ENCODE measurements at regions not wholly inside any gene's neighbourhood (a gene's known extent, or its start where the extent isn't known, plus 50 kb on each side); places are given as distances from the start of the nearest gene placed in this dataset.

GRCh38 chr4:14896656-14897175 lies 105.6 kb upstream of the CPEB2 start:
- no peaks in the 10 kb centered on the region for H3K9me3 Mint-ChIP-seq
- DNase-seq (ENCODE audit: low read depth, low spot score), result no peak
- TF ChIP-seq CTCF (conservative IDR thresholded peaks at IDR 0.05), result no peak
- H3K27ac Mint-ChIP-seq (ENCODE audit: unreplicated experiment), result no peak overlapping the region
- H3K4me3 Mint-ChIP-seq, result no peak overlapping the region
- H3K4me1 Mint-ChIP-seq, result no peaks in the 10 kb centered on the region
- H3K36me3 Mint-ChIP-seq (ENCODE audit: low read depth), result no peaks in the 10 kb centered on the region
- H3K27me3 Mint-ChIP-seq (ENCODE audit: low read depth), result peaks cover 7% of the 10 kb centered on the region

- TF ChIP-seq CTCF (conservative IDR thresholded peaks at IDR 0.05), result no peak
- no peaks in the 10 kb centered on the region for H3K36me3 Mint-ChIP-seq (ENCODE audit: low read depth)
- H3K4me1 Mint-ChIP-seq, result no peaks in the 10 kb centered on the region
- H3K27me3 Mint-ChIP-seq (ENCODE audit: low read depth), result peaks cover 7% of the 10 kb centered on the region
- H3K4me3 Mint-ChIP-seq, result no peak overlapping the region
- no peaks in the 10 kb centered on the region for H3K9me3 Mint-ChIP-seq
- no peak overlapping the region for H3K27ac Mint-ChIP-seq (ENCODE audit: unreplicated experiment)
- no peak for DNase-seq (ENCODE audit: low read depth, low spot score)
Measured at GRCh38 chr4:14897217-14897616, 105.1 kb upstream of the CPEB2 start.

GRCh38 chr4:14898989-14899388 lies 103.3 kb upstream of the CPEB2 start:
- Mint-ChIP-seq H3K27me3 (ENCODE audit: low read depth) (peaks cover 7% of the 10 kb centered on the region), H3K36me3 (ENCODE audit: low read depth) (no peaks in the 10 kb centered on the region), H3K27ac (ENCODE audit: unreplicated experiment) (no peak overlapping the region), H3K4me1 (peaks cover 5% of the 10 kb centered on the region), H3K9me3 (no peaks in the 10 kb centered on the region), H3K4me3 (no peak overlapping the region)
- no peak for TF ChIP-seq CTCF (conservative IDR thresholded peaks at IDR 0.05)
- no peak for DNase-seq (ENCODE audit: low read depth, low spot score)

- H3K36me3 Mint-ChIP-seq (ENCODE audit: low read depth), result no peaks in the 10 kb centered on the region
- DNase-seq (ENCODE audit: low read depth, low spot score), result no peak
- no peak overlapping the region for H3K4me3 Mint-ChIP-seq
- no peaks in the 10 kb centered on the region for H3K9me3 Mint-ChIP-seq
- H3K27ac Mint-ChIP-seq (ENCODE audit: unreplicated experiment), result no peak overlapping the region
- TF ChIP-seq CTCF (conservative IDR thresholded peaks at IDR 0.05), result no peak
- H3K27me3 Mint-ChIP-seq (ENCODE audit: low read depth), result peaks cover 7% of the 10 kb centered on the region
- H3K4me1 Mint-ChIP-seq, result peaks cover 5% of the 10 kb centered on the region
Measured at GRCh38 chr4:14902342-14902741, 99.9 kb upstream of the CPEB2 start.

GRCh38 chr4:14903321-14903720 lies 99.0 kb upstream of the CPEB2 start:
- DNase-seq (ENCODE audit: low read depth, low spot score), result no peak
- H3K4me1 Mint-ChIP-seq, result peaks cover 5% of the 10 kb centered on the region
- TF ChIP-seq CTCF (conservative IDR thresholded peaks at IDR 0.05), result no peak
- no peaks in the 10 kb centered on the region for H3K36me3 Mint-ChIP-seq (ENCODE audit: low read depth)
- H3K4me3 Mint-ChIP-seq, result no peak overlapping the region
- no peaks in the 10 kb centered on the region for H3K9me3 Mint-ChIP-seq
- H3K27me3 Mint-ChIP-seq (ENCODE audit: low read depth), result peaks cover 2% of the 10 kb centered on the region
- no peak overlapping the region for H3K27ac Mint-ChIP-seq (ENCODE audit: unreplicated experiment)

GRCh38 chr4:14906805-14907204 lies 95.5 kb upstream of the CPEB2 start:
- TF ChIP-seq CTCF (conservative IDR thresholded peaks at IDR 0.05), result no peak
- Mint-ChIP-seq H3K4me1 (peaks cover 5% of the 10 kb centered on the region), H3K27me3 (ENCODE audit: low read depth) (peaks cover 23% of the 10 kb centered on the region), H3K4me3 (no peak overlapping the region), H3K9me3 (no peaks in the 10 kb centered on the region), H3K27ac (ENCODE audit: unreplicated experiment) (no peak overlapping the region), H3K36me3 (ENCODE audit: low read depth) (no peaks in the 10 kb centered on the region)
- DNase-seq (ENCODE audit: low read depth, low spot score), result no peak
